WTC11 (cell line): ENCODE measurements at regions not wholly inside any gene's neighbourhood (a gene's known extent, or its start where the extent isn't known, plus 50 kb on each side); places are given as distances from the start of the nearest gene placed in this dataset.

Experiments
- ATAC-seq: fragments of 200-7000 bp; cut with Tn5 transposase; 2 replicates; pipeline ENCODE4 v1.10.0; 2021; ENCODE audit warnings: mild to moderate bottlenecking, moderate library complexity
- CTCF ChIA-PET: fragments of 300-600 bp; sonication (Branson Sonifier 250); formaldehyde crosslinking; loops from one replicate; lab custom pipeline; 2021; ENCODE audit warnings: antibody characterized with exemption; lab: Charles Lee
- POLR2A ChIA-PET: fragments of 350-600 bp; sonication (Branson Sonifier 250); formaldehyde crosslinking; loops from one replicate; lab custom pipeline; 2021; ENCODE audit warnings: antibody characterized with exemption; lab: Charles Lee
- DNase-seq: peaks from one replicate; pipeline ENCODE4 v3.0.0; 2021; ENCODE audit warnings: low spot score
- H3K27ac Mint-ChIP-seq: 2 replicates; pipeline ENCODE4 v1.8.0; 2021; ENCODE audit warnings: mixed read lengths
- H3K27me3 Mint-ChIP-seq: 2 replicates; pipeline ENCODE4 v1.8.0; 2021; ENCODE audit warnings: low read depth, mild to moderate bottlenecking, moderate library complexity, mixed read lengths
- H3K36me3 Mint-ChIP-seq: 2 replicates; pipeline ENCODE4 v1.8.0; 2021; ENCODE audit warnings: mixed read lengths
- H3K4me1 Mint-ChIP-seq: 2 replicates; pipeline ENCODE4 v1.8.0; 2022; ENCODE audit warnings: mixed read lengths
- H3K4me3 Mint-ChIP-seq: 2 replicates; pipeline ENCODE4 v1.8.0; 2021; ENCODE audit warnings: mild to moderate bottlenecking, moderate library complexity, mixed read lengths
- H3K9me3 Mint-ChIP-seq: 2 replicates; pipeline ENCODE4 v1.8.0; 2021; ENCODE audit warnings: mixed read lengths
- CREM ChIP-seq: sonication (generic); formaldehyde crosslinking; IDR thresholded peaks from 2 replicates; pipeline ENCODE4 v1.8.1; 2022; ENCODE audit warnings: mild to moderate bottlenecking, missing genetic modification reagents, moderate library complexity
- ESRRA ChIP-seq: sonication (generic); formaldehyde crosslinking; IDR thresholded peaks from 2 replicates; pipeline ENCODE4 v1.8.1; 2022; ENCODE audit warnings: mild to moderate bottlenecking, missing genetic modification reagents, borderline replicate concordance
- KAT7 ChIP-seq: sonication (generic); formaldehyde crosslinking; IDR thresholded peaks from 2 replicates; pipeline ENCODE4 v1.8.1; 2023; ENCODE audit warnings: missing genetic modification reagents, mild to moderate bottlenecking, borderline replicate concordance
- NR3C1 ChIP-seq: sonication (generic); formaldehyde crosslinking; conservative IDR thresholded peaks from 2 replicates; pipeline ENCODE4 v1.8.1; 2023; ENCODE audit warnings: low read depth, mild to moderate bottlenecking, missing genetic modification reagents
- SP1 ChIP-seq: sonication (generic); formaldehyde crosslinking; conservative IDR thresholded peaks from 2 replicates; pipeline ENCODE4 v1.8.1; 2022; ENCODE audit warnings: missing genetic modification reagents
- TEAD1 ChIP-seq: sonication (generic); formaldehyde crosslinking; IDR thresholded peaks from 2 replicates; pipeline ENCODE4 v1.8.0; 2022; ENCODE audit warnings: mild to moderate bottlenecking, missing genetic modification reagents
- TP53 ChIP-seq: sonication (generic); formaldehyde crosslinking; IDR thresholded peaks from 2 replicates; pipeline ENCODE4 v1.8.1; 2023; ENCODE audit warnings: mild to moderate bottlenecking, missing genetic modification reagents
- ZNF138 ChIP-seq: sonication (generic); formaldehyde crosslinking; conservative IDR thresholded peaks from 2 replicates; pipeline ENCODE4 v1.8.1; 2022; ENCODE audit warnings: mild to moderate bottlenecking, moderate library complexity, missing genetic modification reagents
- ZNF232 ChIP-seq: sonication (generic); formaldehyde crosslinking; IDR thresholded peaks from 2 replicates; pipeline ENCODE4 v1.8.0; 2022; ENCODE audit warnings: mild to moderate bottlenecking, missing genetic modification reagents
- ZNF317 ChIP-seq: sonication (generic); formaldehyde crosslinking; IDR thresholded peaks from 2 replicates; pipeline ENCODE4 v1.8.1; 2023; ENCODE audit warnings: low read depth, mild to moderate bottlenecking, moderate library complexity, missing genetic modification reagents, borderline replicate concordance
- ZNF671 ChIP-seq: fragments of 250-450 bp; sonication (Bioruptor Pico); IDR thresholded peaks from 2 replicates; pipeline ENCODE4 v1.8.0; 2021; ENCODE audit warnings: mild to moderate bottlenecking
- TF ChIP-seq, protein P1 (sequence below): sonication (generic); formaldehyde crosslinking; IDR thresholded peaks from 2 replicates; pipeline ENCODE4 v1.8.1; 2022; ENCODE audit warnings: missing genetic modification reagents, borderline replicate concordance
- TF ChIP-seq, protein P2 (sequence below): sonication (generic); formaldehyde crosslinking; IDR thresholded peaks from 2 replicates; pipeline ENCODE4 v1.8.0; 2023; ENCODE audit warnings: missing genetic modification reagents, mild to moderate bottlenecking, borderline replicate concordance
- TF ChIP-seq, protein P3 (sequence below): sonication (generic); formaldehyde crosslinking; IDR thresholded peaks from 2 replicates; pipeline ENCODE4 v1.8.1; 2022; ENCODE audit warnings: low read depth, missing genetic modification reagents, borderline replicate concordance
- TF ChIP-seq, protein P4 (sequence below): fragments of 250-450 bp; sonication (Bioruptor Pico); conservative IDR thresholded peaks from 2 replicates; pipeline ENCODE4 v1.9.0; 2021; ENCODE audit warnings: mild to moderate bottlenecking
- TF ChIP-seq, protein P5 (sequence below): sonication (generic); formaldehyde crosslinking; IDR thresholded peaks from 2 replicates; pipeline ENCODE4 v1.8.1; 2023; ENCODE audit warnings: mild to moderate bottlenecking, missing genetic modification reagents, borderline replicate concordance
- TF ChIP-seq, protein P6 (sequence below): sonication (generic); formaldehyde crosslinking; IDR thresholded peaks from 2 replicates; pipeline ENCODE4 v1.8.1; 2023; ENCODE audit warnings: mild to moderate bottlenecking, missing genetic modification reagents
- TF ChIP-seq, protein P7 (sequence below): sonication (generic); formaldehyde crosslinking; IDR thresholded peaks from 2 replicates; pipeline ENCODE4 v1.8.1; 2022; ENCODE audit warnings: low read depth, mild to moderate bottlenecking, moderate library complexity, missing genetic modification reagents, borderline replicate concordance
- TF ChIP-seq, protein P8 (sequence below): fragments of 250-450 bp; sonication (Bioruptor Pico); IDR thresholded peaks from 2 replicates; pipeline ENCODE4 v2.1.2; 2022; ENCODE audit warnings: mild to moderate bottlenecking, moderate library complexity

DNA sequence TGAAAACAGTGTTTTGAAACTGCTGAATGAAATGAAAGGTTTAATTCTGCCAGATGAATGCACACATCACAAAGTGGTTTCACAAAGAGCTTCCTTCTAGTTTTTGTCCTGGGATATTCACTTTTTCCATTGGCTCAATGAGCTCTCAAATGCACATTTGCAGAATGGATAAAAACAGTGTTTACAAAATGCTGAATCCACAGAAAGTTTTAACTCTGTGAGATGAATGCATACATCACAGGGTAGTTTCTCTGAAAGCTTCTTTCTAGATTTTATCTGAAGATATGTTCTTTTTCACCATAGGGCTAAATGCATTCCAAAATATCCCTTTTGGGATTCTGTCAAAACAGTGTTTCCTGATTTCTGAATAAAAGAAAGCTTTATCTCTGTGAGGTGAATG, 237.6 kb downstream of the OR4A5 start:
- CTCF ChIA-PET: no interaction called here
- Mint-ChIP-seq H3K27ac (no peak overlapping the region), H3K27me3 (peaks cover 12% of the 10 kb centered on the region), H3K4me1 (no peaks in the 10 kb centered on the region), H3K36me3 (peaks cover 60% of the 10 kb centered on the region), H3K9me3 (peaks cover 57% of the 10 kb centered on the region), H3K4me3 (no peak overlapping the region)
- no peak for DNase-seq
- ATAC-seq: no peak
- POLR2A ChIA-PET: no interaction called here
- TF ChIP-seq TP53 (no peak), ZNF138 (CRISPR knock-in tag) (no peak), SP1 (no peak), CREM (CRISPR knock-in tag) (no peak), ESRRA (no peak), ZNF232 (CRISPR knock-in tag) (no peak), ZNF317 (CRISPR knock-in tag) (no peak), NR3C1 (CRISPR knock-in tag) (no peak), TEAD1 (CRISPR knock-in tag) (no peak), ZNF671 (CRISPR knock-in tag) (no peak), KAT7 (CRISPR knock-in tag) (no peak)
- TF ChIP-seq, protein P1, sequence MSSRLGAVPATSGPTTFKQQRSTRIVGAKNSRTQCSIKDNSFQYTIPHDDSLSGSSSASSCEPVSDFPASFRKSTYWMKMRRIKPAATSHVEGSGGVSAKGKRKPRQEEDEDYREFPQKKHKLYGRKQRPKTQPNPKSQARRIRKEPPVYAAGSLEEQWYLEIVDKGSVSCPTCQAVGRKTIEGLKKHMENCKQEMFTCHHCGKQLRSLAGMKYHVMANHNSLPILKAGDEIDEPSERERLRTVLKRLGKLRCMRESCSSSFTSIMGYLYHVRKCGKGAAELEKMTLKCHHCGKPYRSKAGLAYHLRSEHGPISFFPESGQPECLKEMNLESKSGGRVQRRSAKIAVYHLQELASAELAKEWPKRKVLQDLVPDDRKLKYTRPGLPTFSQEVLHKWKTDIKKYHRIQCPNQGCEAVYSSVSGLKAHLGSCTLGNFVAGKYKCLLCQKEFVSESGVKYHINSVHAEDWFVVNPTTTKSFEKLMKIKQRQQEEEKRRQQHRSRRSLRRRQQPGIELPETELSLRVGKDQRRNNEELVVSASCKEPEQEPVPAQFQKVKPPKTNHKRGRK (CRISPR knock-in tag): no peak
- TF ChIP-seq, protein P2, sequence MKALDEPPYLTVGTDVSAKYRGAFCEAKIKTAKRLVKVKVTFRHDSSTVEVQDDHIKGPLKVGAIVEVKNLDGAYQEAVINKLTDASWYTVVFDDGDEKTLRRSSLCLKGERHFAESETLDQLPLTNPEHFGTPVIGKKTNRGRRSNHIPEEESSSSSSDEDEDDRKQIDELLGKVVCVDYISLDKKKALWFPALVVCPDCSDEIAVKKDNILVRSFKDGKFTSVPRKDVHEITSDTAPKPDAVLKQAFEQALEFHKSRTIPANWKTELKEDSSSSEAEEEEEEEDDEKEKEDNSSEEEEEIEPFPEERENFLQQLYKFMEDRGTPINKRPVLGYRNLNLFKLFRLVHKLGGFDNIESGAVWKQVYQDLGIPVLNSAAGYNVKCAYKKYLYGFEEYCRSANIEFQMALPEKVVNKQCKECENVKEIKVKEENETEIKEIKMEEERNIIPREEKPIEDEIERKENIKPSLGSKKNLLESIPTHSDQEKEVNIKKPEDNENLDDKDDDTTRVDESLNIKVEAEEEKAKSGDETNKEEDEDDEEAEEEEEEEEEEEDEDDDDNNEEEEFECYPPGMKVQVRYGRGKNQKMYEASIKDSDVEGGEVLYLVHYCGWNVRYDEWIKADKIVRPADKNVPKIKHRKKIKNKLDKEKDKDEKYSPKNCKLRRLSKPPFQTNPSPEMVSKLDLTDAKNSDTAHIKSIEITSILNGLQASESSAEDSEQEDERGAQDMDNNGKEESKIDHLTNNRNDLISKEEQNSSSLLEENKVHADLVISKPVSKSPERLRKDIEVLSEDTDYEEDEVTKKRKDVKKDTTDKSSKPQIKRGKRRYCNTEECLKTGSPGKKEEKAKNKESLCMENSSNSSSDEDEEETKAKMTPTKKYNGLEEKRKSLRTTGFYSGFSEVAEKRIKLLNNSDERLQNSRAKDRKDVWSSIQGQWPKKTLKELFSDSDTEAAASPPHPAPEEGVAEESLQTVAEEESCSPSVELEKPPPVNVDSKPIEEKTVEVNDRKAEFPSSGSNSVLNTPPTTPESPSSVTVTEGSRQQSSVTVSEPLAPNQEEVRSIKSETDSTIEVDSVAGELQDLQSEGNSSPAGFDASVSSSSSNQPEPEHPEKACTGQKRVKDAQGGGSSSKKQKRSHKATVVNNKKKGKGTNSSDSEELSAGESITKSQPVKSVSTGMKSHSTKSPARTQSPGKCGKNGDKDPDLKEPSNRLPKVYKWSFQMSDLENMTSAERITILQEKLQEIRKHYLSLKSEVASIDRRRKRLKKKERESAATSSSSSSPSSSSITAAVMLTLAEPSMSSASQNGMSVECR (CRISPR knock-in tag): no peak
- TF ChIP-seq, protein P3, sequence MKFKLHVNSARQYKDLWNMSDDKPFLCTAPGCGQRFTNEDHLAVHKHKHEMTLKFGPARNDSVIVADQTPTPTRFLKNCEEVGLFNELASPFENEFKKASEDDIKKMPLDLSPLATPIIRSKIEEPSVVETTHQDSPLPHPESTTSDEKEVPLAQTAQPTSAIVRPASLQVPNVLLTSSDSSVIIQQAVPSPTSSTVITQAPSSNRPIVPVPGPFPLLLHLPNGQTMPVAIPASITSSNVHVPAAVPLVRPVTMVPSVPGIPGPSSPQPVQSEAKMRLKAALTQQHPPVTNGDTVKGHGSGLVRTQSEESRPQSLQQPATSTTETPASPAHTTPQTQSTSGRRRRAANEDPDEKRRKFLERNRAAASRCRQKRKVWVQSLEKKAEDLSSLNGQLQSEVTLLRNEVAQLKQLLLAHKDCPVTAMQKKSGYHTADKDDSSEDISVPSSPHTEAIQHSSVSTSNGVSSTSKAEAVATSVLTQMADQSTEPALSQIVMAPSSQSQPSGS (CRISPR knock-in tag): no peak
- TF ChIP-seq, protein P4, sequence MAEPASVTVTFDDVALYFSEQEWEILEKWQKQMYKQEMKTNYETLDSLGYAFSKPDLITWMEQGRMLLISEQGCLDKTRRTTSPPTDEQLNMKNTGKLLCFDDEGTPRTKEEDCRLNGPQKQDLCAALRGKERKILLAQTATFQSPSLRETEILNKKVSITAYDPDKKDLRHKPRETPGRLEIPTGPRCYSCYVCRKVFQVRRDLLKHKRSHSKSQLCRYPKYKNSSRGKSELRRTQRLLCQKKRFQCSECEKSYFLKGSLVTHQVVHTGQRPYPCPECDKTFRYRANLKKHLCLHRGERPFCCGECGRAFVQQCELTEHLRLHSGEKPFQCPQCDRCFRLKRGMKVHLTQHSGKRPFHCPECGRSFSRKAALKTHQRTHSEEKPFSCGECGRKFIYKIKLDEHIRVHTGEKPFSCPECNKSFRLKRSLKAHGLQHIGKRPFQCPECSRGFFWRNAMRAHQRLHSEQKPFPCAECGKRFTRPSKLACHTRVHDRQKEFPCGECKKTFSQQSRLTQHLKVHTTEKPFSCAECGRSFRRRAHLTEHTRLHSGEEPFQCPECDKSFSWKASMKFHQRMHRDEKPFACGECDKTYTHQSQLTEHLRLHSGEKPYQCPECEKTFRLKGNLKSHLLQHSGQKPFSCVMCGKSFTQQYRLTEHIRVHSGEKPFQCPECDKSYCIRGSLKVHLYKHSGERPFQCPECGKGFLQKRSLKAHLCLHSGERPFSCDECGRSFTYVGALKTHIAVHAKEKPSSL (CRISPR knock-in tag): no peak
- TF ChIP-seq, protein P5, sequence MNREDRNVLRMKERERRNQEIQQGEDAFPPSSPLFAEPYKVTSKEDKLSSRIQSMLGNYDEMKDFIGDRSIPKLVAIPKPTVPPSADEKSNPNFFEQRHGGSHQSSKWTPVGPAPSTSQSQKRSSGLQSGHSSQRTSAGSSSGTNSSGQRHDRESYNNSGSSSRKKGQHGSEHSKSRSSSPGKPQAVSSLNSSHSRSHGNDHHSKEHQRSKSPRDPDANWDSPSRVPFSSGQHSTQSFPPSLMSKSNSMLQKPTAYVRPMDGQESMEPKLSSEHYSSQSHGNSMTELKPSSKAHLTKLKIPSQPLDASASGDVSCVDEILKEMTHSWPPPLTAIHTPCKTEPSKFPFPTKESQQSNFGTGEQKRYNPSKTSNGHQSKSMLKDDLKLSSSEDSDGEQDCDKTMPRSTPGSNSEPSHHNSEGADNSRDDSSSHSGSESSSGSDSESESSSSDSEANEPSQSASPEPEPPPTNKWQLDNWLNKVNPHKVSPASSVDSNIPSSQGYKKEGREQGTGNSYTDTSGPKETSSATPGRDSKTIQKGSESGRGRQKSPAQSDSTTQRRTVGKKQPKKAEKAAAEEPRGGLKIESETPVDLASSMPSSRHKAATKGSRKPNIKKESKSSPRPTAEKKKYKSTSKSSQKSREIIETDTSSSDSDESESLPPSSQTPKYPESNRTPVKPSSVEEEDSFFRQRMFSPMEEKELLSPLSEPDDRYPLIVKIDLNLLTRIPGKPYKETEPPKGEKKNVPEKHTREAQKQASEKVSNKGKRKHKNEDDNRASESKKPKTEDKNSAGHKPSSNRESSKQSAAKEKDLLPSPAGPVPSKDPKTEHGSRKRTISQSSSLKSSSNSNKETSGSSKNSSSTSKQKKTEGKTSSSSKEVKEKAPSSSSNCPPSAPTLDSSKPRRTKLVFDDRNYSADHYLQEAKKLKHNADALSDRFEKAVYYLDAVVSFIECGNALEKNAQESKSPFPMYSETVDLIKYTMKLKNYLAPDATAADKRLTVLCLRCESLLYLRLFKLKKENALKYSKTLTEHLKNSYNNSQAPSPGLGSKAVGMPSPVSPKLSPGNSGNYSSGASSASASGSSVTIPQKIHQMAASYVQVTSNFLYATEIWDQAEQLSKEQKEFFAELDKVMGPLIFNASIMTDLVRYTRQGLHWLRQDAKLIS (CRISPR knock-in tag): no peak
- TF ChIP-seq, protein P6, sequence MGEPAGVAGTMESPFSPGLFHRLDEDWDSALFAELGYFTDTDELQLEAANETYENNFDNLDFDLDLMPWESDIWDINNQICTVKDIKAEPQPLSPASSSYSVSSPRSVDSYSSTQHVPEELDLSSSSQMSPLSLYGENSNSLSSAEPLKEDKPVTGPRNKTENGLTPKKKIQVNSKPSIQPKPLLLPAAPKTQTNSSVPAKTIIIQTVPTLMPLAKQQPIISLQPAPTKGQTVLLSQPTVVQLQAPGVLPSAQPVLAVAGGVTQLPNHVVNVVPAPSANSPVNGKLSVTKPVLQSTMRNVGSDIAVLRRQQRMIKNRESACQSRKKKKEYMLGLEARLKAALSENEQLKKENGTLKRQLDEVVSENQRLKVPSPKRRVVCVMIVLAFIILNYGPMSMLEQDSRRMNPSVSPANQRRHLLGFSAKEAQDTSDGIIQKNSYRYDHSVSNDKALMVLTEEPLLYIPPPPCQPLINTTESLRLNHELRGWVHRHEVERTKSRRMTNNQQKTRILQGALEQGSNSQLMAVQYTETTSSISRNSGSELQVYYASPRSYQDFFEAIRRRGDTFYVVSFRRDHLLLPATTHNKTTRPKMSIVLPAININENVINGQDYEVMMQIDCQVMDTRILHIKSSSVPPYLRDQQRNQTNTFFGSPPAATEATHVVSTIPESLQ (CRISPR knock-in tag): no peak
- TF ChIP-seq, protein P7, sequence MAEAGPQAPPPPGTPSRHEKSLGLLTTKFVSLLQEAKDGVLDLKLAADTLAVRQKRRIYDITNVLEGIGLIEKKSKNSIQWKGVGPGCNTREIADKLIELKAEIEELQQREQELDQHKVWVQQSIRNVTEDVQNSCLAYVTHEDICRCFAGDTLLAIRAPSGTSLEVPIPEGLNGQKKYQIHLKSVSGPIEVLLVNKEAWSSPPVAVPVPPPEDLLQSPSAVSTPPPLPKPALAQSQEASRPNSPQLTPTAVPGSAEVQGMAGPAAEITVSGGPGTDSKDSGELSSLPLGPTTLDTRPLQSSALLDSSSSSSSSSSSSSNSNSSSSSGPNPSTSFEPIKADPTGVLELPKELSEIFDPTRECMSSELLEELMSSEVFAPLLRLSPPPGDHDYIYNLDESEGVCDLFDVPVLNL: no peak
- TF ChIP-seq, protein P8, sequence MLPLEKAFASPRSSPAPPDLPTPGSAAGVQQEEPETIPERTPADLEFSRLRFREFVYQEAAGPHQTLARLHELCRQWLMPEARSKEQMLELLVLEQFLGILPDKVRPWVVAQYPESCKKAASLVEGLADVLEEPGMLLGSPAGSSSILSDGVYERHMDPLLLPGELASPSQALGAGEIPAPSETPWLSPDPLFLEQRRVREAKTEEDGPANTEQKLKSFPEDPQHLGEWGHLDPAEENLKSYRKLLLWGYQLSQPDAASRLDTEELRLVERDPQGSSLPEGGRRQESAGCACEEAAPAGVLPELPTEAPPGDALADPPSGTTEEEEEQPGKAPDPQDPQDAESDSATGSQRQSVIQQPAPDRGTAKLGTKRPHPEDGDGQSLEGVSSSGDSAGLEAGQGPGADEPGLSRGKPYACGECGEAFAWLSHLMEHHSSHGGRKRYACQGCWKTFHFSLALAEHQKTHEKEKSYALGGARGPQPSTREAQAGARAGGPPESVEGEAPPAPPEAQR (CRISPR knock-in tag): no peak
